HUDEP-2 (cell line): ENCODE measurements at regions not wholly inside any gene's neighbourhood (a gene's known extent, or its start where the extent isn't known, plus 50 kb on each side); places are given as distances from the start of the nearest gene placed in this dataset.
"Not testable (repeated sequence)": the region's sequence is repeated elsewhere in the genome, so short reads cannot be mapped to it uniquely, and the experiment has no call there.

ENCODE experiments used
- DNase-seq, 76 experiments: peaks; one replicate each; lab custom pipeline; 2025; ENCODE audit not compliant: unreplicated experiment in 76 of 76; lab: John Stamatoyannopoulos, UW

DNA sequence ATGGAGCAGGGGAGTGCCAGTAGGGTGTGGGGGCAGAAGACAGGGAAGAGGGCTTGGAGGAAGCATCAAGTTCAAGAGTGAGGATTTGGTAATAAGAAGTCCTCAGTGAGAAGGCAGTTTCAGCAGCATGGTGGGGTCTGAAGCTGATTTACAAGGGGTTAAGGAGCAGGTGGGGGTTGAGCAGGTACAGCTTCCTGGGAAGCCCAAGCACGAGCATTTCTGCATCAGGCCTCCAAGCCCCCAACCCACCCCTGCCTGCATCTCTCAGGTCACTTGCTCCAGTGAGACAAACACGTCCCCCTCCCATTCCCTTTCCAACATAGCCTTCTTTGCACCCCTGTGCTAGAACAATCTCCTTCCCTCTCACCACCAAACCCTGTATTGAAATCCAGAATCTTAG is 574.7 kb downstream of the MATN1 start:
- DNase-seq = no peak

DNA sequence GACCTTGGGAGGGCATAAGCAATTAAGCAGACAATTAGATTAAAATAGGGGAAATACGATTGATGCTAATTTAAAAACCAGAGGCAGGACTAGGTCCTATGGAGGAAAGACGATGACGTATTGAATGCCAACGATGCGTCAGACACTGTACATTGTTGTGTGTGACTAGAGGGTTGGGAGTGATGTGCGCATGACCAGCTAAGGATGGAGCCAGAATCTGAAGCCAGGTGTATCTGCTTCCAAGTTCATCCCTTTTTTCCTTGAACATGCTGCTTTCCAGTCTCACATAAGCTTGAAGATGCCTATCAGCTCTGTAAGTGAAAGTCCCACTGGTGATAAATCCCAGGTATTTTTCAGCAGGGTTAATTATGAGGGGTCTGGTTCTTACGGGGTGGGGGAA is 576.2 kb downstream of the MATN1 start:
- DNase-seq = no peak

DNA sequence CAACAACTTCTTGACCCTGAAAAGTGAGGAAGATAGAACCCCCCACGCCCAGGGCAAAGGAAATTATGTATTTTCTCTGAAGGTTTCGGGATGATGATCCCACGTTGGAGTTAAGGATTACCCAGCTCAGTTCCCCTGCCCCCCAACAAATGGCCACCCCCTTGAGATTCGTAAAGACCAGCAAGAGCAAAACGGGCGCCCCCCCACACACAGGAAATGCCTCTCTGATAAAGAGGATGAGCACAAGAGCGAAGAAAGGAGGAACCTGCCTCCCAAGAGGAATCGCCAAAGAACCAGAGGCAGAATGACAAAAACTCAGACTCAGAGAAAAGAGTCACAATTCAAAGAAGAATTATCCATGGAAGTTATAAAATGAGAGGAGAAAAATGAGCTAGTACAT is 576.9 kb downstream of the MATN1 start:
- no peak for DNase-seq

DNA sequence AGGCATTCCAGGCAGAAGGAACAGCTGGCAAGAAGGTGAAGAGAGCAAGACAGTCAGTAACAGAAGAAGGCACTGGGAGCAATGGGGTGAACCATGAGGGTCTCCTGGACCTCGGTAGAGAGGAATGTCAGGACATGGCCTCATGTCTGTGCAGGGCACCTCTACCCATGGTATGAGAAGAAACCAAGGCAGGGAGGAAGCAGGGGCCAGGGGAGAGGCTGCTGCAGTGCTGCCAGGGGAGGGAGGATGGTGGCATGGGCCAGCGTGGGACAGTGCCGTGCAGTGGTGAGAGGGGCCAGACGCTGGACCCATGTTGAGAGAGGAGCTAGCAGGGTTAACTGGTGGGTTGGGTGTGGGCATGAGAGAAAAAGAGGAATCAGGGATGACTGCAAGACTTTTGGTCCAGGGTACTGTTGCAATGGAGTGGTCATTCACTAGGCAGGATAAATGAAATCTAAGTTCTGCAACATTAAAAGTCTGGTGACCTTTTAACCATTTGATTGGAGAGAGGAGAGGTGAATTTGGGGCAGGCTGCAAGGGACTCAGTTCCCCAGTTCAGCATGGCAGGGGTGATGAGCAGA is 577.6 kb downstream of the MATN1 start:
- no peak for DNase-seq

DNA sequence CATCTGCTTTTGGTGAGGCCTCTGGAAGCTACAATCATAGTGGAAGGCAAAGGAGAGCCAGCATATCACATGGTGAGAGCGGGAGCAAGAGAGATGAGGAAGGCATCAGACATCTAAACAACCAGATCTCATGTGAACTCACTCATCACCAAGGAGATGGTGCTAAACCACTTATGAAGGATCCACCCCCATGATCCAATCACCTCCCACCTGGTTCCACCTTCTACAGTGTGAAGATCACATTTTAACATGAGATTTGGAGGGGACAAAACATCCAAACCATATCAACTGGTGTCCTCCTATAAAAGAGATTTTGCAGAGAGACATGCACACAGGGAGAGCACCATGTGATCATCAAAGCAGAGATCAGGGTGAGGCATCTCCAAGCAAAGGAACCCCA is 578.6 kb downstream of the MATN1 start:
- no peak for DNase-seq

DNA sequence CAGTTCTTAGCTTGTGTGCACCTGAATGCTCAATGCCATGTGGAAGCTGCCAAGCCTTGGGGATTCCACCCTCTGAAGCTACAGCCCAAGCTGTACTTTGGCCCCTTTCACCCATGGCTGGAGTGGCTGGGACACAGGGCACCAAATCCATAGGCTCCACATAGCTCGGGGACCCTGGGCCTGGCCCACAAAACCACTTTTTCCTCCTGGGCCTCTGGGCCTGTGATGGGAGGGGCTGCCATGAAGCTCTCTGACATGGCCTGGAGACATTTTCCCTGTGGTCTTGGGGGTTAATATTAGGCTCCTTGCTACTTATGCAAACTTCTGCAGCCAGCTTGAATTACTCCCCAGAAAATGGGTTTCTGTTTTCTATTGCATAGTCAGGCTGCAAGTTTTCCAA is 579.9 kb downstream of the MATN1 start:
- no peak for DNase-seq

DNA sequence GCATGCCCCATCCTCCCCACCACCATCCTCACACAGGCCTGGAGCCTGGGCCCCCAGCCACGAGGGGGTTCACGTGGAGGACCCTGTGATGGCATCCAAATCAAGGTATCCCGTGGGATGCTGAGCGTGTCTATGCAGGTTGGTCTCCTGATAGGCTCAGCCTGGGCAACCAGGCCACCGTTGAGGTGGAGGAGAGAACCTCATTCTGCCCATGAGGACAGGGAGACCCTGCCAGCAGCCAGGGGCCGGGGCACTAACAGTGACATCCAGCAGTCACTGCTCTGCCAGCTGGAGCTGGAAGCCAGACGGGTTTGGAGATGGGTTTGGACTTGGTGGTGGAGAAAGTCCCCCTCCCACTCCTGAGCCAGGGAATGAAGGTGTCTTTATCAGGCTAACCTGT is 582.8 kb downstream of the MATN1 start:
- no peak for DNase-seq

DNA sequence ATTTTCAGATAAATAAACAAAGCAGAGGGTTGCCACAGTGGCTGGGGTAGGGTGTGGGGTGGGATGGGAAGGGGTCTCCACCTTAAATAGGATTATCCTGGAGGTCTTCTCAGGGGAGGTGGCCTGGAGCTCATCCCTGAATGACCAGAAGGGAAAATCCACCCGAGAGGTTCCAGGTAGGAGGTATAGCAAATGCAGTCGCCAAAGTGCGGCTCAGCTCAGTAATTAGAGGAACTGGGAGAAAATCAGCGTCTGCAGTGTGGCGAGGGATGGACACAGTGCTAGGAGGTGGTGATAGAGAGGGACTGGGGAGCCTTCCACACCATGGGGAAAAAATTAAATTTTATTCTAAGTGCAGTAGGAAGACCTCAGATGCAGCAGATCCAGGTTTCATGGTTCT is 584.5 kb downstream of the MATN1 start:
- DNase-seq = no peak

DNA sequence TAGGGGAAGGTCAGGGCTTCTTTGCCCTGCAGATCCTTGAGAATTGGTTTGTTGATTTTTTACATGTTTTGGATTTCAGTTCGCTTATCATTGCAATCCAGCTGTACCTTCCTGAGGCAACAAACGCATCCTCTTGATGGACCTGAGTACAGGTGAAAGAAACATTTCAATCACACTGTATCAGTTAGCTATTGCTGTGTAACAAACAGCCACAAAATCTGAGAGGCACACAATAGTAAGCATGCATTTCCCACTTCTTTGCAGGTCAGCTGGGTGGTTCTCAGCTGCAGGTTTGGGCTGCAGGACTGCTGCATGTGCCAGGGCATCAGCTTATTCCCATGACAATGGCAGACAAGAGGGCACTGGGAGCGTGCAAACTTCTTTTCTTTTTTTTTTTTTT is 586.4 kb downstream of the MATN1 start:
- no peak for DNase-seq

DNA sequence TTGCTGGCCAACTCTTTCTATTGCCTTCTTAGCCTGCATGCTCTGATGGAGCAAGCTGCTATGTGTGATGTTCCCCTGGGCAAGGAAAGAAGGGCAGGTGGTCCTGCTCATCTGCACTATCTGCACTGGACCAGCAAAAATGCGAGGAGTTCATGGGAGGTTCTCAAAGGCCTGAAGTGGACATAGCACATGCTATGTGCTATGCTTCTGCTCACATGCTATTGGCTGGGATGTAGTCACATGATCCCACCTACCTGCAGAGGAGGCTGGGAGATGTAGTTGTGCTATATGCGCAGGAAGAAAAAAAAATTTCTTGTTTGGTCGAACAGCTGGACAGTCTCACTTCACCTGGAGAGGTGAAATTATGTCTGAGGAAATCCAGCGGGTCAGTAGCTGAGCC is 587.7 kb downstream of the MATN1 start:
- DNase-seq = no peak

DNA sequence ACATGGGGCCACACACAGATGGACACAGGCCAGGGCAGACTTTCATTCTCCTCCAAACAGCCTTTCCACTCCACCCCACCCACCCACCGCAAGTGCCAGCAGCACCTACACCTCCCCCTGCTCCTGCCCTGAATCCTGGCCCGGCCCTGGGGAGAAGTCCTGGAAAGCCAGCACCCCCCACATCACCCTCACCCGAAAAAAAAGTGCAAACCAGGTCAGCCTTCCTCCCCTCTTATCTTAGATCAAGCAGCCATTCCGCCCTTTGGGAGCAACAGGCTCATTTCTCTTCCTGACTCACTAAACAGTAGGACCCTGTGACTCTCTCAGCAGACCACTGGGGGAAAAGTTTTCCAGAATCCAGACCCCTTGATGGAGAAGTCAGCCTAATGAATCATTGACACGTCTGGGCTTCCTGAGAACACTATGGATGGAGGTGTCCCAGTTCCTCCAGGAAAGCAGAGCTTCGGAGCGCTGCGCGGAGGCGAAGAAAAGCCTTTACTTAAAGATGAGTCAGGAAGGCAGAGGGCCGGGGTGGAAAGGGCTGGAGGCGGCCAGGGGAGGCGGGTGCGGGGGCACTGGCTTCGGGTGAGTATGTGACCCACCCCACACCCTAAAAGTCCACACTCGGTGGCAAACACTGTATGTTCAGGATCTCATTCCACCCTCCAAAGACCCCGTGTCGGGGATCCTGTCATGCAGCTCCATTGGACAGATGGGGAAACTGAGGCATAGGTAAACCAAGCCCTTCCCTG is 588.7 kb downstream of the MATN1 start:
- DNase-seq = no peak

DNA sequence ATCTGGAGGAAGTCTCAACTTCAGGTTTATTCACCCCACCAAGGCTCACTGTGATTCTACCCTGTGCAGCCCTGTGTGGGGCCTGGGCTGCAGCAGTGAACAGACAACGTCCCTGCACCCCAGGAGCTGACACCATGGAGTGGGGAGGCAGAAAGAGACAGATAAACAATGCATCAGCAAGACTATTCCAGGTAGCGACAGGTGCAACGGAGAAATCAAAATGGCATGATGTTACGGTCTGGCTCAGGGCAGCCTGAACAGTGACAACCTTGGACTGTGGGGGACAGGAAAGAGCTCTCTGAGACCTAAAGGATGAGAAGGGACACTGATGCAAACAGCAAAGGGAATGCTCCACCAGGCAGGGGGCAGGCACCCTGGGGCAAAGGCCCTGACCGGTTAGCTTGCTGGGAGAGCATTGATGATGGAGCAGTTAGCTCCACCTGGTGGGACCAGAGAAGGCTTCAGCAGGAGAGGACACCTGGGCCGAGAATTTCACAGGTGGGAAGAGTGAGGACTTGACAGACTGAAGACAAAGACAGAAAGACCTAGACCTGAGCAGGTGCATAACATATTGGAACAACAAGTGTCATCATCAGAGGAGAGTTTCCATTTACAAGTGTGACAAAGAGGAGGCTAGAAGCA is 589.9 kb downstream of the MATN1 start:
- no peak for DNase-seq

DNA sequence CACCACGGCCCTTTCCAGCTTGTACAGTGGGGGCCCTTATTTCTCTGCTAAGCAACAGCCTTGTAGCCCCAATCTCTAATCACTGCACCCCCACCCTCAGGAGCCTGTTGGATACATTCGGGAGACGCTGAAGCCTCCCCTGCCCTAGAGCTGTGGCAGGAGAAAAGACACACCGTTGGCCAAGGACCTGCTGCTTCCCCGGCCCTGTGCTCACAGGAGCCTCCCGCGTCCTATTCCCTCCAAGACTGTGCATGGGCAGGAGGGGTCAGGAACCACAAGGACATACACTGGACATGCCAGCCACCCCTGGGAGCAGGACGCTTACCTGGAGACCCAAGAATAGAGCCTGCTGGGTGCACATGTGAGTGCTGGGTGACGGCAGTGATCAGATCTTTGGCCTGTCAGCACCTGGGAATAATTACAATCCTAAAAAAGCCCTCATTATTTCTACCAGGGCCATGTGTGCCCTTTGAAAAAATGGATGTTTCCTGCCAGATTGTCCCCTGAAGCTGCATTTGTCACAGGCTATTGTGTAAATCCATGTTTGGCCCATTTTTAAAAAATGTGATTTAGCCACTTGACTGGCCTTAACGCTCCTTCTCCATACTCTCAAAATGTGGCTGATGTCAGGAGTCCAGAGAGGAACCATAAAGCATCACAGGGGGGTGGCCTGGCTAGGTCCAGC is 590.6 kb downstream of the MATN1 start:
- DNase-seq = no peak

DNA sequence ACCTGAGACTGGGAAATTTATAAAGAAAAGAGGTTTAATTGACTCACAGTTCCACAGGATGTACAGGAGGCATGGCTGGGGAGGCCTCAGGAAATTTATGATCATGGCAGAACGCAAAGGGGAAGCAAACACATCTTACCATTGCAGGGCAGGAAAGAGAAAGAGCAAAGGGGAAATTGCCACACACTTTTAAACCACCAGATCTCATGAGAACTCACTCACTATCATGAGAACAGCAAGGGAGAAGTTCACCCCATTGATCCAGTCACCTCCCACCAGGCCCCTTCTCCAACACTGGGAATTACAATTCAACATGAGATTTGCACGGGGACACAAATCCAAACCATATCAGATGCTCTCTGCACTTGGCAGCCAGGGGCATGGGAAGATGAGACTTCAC is 592.8 kb downstream of the MATN1 start:
- DNase-seq = not testable (repeated sequence)

DNA sequence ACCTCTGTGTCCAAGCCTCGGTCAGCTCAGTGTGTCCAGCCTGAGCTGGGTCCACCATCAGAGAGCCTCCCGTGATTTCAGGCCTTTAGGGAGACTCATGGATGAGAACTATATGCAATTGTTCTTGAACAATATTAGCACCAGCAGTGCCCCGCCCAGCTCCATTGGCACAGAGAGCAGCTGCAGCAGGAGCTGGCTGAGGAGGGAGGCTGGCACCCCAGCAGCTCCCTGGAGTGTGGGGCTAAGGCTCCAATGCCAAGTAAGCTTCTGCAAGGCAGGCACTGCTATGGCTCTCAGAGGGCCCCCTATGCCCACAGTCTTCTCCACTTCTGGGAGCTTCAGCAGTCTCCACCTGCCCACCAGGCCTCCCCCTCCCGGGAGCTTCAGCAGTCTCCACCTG is 593.3 kb downstream of the MATN1 start:
- DNase-seq = peak in 37 of 76 experiments; percentile 2 to 51 (median 15)

DNA sequence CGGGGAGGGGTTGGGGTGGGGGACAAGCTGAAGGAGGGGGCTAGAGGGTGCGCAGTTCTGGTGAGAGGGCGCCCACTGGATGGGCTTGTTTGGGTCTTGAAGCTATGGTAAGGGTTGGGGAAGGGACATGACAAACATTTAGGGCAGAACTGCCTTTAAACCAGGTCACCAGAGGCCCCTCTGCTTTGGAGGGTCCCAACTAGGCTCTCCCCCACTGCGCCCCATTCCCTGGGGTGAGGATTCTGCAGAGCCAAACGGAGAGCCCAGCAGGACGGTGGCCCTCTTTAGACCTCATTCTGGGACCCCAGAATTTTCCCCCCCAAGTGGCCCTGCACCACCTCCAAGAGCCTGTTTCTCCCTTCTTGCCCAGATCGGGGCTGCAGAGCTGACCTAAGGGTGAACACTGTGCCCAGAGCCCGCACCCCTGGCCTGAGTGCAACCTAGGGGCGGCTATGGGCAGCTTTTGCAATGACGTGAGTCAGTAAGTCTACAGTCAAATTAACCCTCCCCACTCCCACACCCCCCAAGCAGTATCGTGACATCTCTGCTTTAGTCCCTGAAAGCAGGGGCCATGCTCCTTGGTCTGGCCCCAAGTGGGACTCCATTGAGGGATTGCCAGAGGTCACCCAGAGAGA is 593.8 kb downstream of the MATN1 start:
- DNase-seq = peak in 5 of 76 experiments; percentile 31 to 48 (median 46)

DNA sequence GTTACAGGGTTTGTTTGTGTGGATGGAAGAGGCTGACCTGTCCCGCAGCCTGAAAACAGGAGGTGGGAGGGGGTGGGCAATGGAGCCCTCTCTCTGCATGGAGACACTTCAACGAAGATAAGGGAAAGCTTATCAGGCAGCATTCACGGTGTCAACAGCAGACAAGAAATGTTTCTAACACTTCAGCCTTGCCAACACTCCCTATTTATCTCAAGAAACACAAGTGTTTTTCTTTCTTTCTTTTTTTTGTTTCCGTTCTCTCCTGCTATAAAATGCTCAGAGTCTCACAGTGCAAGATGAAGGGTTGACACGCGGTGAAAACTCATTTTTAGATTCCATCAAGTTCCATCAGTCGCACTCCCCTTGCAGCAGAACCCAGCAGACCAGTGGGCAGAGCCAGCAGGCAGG is 594.4 kb downstream of the MATN1 start:
- DNase-seq = peak in 73 of 76 experiments; percentile 18 to 93 (median 72)

DNA sequence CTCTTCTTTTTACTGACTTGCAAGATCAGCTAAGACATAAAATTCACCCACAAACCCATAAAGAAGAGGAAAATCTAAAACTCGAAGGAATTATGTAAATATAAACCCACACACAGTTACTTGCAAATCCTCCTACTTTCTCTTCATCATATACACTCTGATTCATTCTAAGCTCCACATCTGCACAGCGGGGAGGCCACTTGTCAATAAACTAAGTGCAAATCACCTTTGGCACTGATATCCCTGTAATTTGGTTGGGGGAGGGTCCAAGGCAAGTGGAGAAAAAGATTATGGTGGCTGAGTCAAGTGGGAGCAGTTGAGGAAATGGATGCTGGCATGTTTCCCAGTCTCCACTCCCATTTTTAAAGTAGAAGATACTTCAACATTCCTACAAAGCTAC is 596.5 kb downstream of the MATN1 start:
- DNase-seq = no peak

DNA sequence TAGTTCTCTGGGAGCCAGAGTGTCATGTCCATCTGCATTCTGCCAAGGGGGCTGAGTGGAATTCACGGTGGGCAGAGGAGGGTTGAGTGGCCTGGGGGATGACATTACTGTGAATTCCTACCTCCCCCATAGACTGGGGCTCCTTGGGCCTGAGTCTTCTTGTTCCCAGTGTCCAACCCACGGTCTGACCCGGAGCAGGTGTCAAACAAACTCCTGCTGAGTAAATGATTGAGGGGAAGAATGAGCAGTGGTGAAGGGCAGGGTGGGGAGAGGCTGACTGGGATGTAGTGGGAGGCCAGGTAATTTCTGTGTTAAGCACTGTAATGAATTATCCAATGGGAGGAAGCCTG is 597.6 kb downstream of the MATN1 start:
- DNase-seq = no peak

DNA sequence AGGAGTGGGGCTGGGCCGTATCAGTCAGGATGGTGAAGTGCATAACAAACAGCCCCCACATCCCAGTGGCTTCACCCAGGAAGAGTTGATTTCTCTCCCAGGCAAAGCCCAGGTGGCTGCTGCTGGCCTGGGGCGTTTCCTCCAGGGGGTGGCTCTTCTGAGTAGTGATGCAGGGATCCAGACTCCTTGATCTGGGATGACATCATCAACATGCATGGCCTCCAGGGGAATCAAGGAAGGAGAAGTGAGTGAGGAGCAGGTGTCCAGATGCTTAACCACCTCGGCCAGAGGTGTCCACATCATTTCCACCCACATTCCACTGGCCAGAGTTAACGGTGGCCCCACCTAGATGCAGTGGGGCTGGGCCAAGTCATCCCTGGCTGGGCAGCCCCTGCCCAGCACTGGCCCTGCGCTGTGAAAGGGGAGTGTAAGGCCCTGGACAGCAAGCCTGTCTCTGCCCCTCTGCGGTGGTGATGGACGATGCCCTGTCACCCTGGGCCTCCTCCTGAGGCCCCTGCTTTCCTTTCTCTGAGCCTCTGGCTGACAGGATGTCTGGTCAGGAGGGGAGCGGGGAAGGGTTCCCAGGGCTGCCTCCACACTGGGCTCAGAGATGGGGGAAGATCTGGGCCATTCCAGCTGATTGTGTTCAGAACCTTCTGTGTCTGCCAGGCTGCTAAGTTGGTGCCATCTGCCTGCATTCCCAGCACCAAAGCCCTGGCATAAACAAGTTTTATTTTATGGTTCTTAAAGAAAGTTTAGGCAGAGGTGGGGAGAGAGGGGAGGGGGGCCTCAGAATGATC is 598.2 kb downstream of the MATN1 start:
- DNase-seq = no peak
